ENCODE measurements at regions not wholly inside any gene's neighbourhood (a gene's known extent, or its start where the extent isn't known, plus 50 kb on each side); places are given as distances from the start of the nearest gene placed in this dataset.

DNA sequence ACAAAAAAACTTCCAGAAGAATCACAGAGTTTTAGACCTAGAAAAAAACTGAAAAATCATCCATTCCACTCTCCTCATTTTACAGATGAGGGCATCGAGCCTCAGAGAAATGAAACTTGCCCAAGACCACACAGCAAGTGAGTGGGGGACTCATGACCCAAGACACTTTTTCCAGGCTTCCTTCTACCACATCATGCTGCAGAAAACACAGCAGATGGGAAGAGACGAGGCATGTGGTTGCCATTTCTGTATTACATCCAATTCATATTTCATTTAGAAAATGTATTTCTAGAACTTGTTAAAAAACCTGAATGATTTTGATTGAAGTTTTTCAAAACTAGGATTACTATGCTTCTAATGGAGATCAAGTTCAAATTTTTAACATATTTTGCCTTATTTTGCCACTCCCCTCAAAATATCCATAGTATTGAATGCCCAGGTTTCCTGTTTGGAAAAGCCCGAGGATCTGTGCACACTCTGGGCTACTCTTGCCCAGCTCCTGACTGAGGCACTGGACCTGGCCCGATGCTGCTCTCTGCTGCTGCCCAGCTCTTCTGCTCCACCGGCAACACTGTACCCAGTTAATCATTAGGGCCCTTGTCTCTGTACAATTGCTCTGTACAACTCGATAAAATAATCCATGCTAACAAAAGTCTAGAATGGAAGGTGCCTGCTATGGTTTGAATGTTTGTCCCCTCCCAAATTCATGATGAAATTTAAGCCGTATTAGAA, 157.4 kb downstream of the EFNB2 start:
- CTCF ChIA-PET, result no interaction called here
- no peaks in the 10 kb centered on the region for H3K27me3 Mint-ChIP-seq (ENCODE audit: low read depth)
- no peaks in the 10 kb centered on the region for H3K9me3 Mint-ChIP-seq (ENCODE audit: insufficient read depth)
- H3K27ac Mint-ChIP-seq, result no peak overlapping the region
- POLR2A ChIA-PET, result no interaction called here
- DNase-seq (no peak), ATAC-seq (no peak)
- H3K4me1 Mint-ChIP-seq (ENCODE audit: low read depth), result no peaks in the 10 kb centered on the region
- no peaks in the 10 kb centered on the region for H3K36me3 Mint-ChIP-seq (ENCODE audit: low read depth)
- no peak overlapping the region for H3K4me3 Mint-ChIP-seq

DNA sequence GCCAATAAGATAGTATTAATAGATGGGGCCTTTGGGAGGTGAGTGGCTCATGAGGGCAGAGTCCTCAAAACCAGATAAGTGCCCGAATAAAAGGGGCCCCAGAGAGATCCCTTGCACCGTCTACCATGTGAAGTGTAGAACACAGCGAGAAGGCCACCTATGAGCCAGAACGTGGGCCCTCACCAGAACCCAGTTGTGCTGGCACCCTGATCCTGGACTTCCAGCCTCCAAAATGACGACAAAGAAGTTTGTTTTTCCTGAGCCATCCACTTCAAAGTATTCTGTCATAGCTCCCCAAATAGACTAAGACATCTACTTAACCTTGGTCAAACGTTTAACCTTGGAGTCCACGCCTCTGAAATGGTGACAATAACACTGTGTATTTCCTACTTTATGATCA, 158.1 kb downstream of the EFNB2 start:
- Mint-ChIP-seq H3K4me3 (no peak overlapping the region), H3K4me1 (ENCODE audit: low read depth) (no peaks in the 10 kb centered on the region), H3K27me3 (ENCODE audit: low read depth) (no peaks in the 10 kb centered on the region), H3K9me3 (ENCODE audit: insufficient read depth) (no peaks in the 10 kb centered on the region), H3K27ac (no peak overlapping the region), H3K36me3 (ENCODE audit: low read depth) (no peaks in the 10 kb centered on the region)
- no peak for DNase-seq
- CTCF ChIA-PET, result no interaction called here
- POLR2A ChIA-PET, result no interaction called here
- no peak for ATAC-seq

DNA sequence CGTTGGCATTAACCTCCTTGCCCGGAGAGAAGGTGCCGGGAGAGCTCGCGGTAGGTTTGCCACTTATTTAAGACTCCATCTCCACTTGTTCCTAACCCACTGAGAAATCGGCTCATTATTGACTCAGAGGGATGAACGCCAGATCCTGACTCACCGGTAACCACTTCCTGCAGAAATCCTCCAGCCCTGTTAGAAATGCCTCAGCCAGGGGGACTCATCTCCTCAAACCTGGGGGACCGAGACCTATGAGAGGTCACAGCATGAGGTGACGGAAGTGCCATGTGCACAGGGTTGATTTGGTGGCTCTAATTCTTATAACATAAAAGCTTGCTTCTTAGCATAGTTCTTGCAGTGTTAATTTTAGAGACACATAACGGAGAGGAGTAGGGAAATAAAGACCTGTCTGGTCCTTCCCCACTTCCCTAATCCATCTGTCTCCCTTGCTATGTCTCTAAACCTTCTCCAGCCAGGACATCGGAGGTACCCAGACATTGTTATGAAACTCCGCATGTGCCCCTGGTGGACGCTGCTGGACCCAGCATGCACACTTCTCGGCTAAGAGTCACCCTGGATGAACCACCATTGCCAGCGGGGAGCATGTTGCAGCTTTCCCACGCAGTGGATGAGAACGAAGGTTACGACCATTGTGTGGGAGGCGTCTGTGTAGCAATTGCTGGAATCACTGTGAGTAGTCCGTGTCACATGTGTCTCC, 158.9 kb downstream of the EFNB2 start:
- Mint-ChIP-seq H3K4me1 (ENCODE audit: low read depth) (no peaks in the 10 kb centered on the region), H3K4me3 (no peak overlapping the region), H3K27ac (no peak overlapping the region), H3K36me3 (ENCODE audit: low read depth) (no peaks in the 10 kb centered on the region), H3K27me3 (ENCODE audit: low read depth) (no peaks in the 10 kb centered on the region), H3K9me3 (ENCODE audit: insufficient read depth) (no peaks in the 10 kb centered on the region)
- CTCF ChIA-PET, result no interaction called here
- POLR2A ChIA-PET, result no interaction called here
- ATAC-seq (no peak), DNase-seq (no peak)

DNA sequence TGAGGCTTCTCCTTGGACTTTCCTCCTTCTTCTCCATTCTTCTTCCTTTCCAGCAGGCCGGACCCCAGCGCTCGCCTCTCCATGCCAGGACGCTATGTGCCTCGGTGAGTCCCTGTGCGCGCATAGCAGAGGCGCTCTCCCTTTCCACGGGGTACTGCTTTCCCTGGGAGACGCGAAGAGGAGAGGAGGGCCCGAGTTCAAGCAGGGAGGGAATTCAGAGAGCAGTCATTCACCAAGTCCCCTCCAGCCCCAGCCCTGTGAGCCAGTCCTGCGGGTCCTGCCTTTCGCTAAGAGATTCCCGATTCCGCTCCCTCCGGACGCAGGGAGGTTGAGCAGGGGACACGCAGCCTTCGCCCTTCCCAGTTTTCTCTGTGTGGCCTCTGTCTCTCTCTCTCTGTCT, 160.4 kb downstream of the EFNB2 start:
- ChIA-PET POLR2A (no interaction called here), CTCF (no interaction called here)
- DNase-seq, result no peak
- Mint-ChIP-seq H3K27me3 (ENCODE audit: low read depth) (no peaks in the 10 kb centered on the region), H3K36me3 (ENCODE audit: low read depth) (no peaks in the 10 kb centered on the region), H3K4me1 (ENCODE audit: low read depth) (no peaks in the 10 kb centered on the region), H3K9me3 (ENCODE audit: insufficient read depth) (no peaks in the 10 kb centered on the region), H3K27ac (no peak overlapping the region), H3K4me3 (no peak overlapping the region)
- no peak for ATAC-seq

DNA sequence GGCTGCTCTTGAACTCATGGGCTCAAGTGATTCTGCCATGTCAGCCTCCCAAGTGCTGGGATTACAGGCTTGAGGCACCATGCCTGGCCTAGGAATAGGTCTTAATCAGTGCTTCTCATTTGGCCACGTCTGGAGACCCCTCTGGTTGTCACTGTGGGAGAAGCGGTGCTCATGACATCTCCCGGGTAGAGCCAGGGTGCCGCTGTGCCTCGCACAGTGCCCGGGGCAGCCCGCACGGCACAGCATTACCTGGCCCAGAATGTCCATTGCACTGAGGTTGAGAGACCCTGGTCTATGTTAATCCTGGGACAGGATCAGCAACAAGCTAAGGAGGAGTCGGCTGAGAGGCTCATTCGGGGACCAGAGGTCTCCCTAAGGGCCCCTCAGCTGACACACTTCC, 160.8 kb downstream of the EFNB2 start:
- Mint-ChIP-seq H3K27me3 (ENCODE audit: low read depth) (no peaks in the 10 kb centered on the region), H3K4me3 (no peak overlapping the region), H3K27ac (no peak overlapping the region), H3K4me1 (ENCODE audit: low read depth) (no peaks in the 10 kb centered on the region), H3K9me3 (ENCODE audit: insufficient read depth) (no peaks in the 10 kb centered on the region), H3K36me3 (ENCODE audit: low read depth) (no peaks in the 10 kb centered on the region)
- ChIA-PET CTCF (no interaction called here), POLR2A (no interaction called here)
- ATAC-seq (no peak), DNase-seq (no peak)

DNA sequence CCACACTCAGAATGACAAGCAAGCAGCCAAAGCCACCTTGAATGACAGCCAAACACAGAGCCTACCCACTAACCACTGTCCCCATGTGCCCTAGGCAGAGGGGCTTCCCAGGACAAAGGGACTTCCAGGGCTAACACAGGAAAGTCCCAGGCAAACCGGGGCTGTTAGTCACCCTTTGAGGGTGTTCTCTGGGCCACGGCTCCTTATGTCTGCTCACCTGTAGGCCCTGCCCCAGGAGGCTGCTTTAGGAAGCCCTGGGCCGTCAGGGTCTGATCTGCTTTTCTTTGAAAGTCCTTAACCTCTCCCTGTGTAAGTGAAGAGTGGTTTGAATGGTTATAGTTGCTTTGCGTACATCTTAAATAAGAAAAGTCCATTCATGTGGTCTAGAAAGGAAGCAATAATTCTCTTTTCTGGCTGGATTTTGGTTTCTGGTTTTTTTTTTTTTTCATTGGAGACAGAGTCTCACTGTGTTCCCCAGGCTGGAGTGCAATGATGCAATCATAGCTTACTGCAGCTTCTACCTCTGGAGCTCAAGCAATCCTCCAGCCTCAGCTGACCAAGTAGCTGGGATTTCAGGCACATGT, 161.4 kb downstream of the EFNB2 start:
- no peak overlapping the region for H3K27ac Mint-ChIP-seq
- no peak for ATAC-seq
- ChIA-PET POLR2A (no interaction called here), CTCF (no interaction called here)
- no peaks in the 10 kb centered on the region for H3K27me3 Mint-ChIP-seq (ENCODE audit: low read depth)
- H3K36me3 Mint-ChIP-seq (ENCODE audit: low read depth), result no peaks in the 10 kb centered on the region
- H3K4me1 Mint-ChIP-seq (ENCODE audit: low read depth), result no peaks in the 10 kb centered on the region
- no peaks in the 10 kb centered on the region for H3K9me3 Mint-ChIP-seq (ENCODE audit: insufficient read depth)
- H3K4me3 Mint-ChIP-seq, result no peak overlapping the region
- no peak for DNase-seq

DNA sequence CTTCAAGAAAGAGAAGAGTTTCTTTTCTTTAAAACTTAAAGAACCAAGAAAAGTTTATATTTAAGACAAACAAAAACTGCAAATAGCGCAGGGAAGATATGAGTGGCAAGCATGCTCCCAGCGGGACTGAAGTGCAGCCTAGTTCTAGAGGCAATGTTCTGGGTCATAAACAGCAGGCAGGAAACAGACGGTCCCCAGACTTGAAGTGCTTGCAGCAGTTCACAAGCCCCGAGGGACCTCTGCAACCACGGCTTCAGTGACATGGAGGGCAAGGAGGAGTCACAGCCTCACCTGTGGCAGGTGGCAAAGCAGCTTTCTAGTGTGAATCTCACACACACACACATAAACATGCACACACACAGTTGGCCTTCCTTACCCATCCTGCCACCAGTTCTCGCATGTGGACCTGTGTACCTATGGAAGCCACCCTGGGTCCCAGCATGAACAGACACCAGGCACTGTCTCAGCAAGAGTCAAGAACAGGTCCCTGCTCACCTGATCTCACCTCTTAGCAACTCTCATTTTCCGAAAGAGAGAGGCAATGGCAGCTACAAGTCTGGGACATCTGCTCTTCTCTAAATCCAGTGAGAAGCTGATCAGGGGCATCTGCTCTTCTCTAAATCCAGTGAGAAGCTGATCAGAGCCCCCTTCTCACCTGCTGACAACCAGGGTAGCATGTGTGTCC, 162.0 kb downstream of the EFNB2 start:
- DNase-seq (no peak), ATAC-seq (no peak)
- ChIA-PET CTCF (no interaction called here), POLR2A (no interaction called here)
- Mint-ChIP-seq H3K4me3 (no peak overlapping the region), H3K9me3 (ENCODE audit: insufficient read depth) (no peaks in the 10 kb centered on the region), H3K27ac (no peak overlapping the region), H3K27me3 (ENCODE audit: low read depth) (no peaks in the 10 kb centered on the region), H3K4me1 (ENCODE audit: low read depth) (no peaks in the 10 kb centered on the region), H3K36me3 (ENCODE audit: low read depth) (no peaks in the 10 kb centered on the region)

DNA sequence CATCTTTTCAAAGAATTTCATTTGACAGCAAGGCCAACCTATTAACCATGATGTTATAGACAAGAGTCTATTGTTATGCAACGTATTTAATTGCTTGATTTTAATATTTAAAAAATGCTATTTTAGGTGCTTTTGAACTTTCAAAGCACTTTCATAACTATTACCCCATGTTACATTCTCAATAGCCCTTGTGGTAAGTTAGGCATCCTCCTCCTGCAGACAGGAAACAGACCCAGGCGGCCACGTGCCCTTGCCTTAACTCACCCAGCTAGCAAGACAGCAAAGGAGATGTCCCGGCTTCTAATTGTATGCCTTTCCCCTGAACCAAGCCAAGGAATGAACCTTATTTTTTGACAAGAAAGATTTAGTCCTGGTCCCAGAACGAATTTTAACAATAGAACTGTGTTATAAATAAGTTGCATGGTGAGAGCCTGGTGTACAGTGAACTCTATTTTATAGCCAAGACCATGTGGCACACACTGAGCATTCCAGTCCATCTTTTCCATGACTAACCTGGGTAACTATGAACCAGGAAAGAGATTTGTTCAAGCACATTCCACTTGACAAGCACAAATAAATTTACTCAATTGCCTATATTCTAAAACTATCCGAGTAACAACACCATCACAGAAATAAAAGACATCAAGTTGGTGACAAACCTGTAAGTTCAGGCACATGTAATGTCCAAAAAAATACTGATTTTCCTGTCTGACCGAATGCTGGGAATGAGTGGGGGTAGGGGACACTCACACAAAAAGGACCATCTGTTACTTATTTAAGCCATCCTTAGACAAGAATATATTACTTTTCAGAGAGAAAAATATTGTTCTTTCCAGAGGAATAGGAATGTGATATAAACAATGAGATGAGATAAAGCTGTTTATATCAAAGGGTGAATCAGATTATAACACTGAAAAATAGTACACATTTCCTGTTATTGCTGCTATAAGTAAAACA, 163.0 kb downstream of the EFNB2 start:
- ATAC-seq (no peak), DNase-seq (no peak)
- no peaks in the 10 kb centered on the region for H3K27me3 Mint-ChIP-seq (ENCODE audit: low read depth)
- H3K9me3 Mint-ChIP-seq (ENCODE audit: insufficient read depth), result no peaks in the 10 kb centered on the region
- H3K36me3 Mint-ChIP-seq (ENCODE audit: low read depth), result no peaks in the 10 kb centered on the region
- no peak overlapping the region for H3K27ac Mint-ChIP-seq
- no peaks in the 10 kb centered on the region for H3K4me1 Mint-ChIP-seq (ENCODE audit: low read depth)
- ChIA-PET CTCF (no interaction called here), POLR2A (no interaction called here)
- H3K4me3 Mint-ChIP-seq, result no peak overlapping the region

DNA sequence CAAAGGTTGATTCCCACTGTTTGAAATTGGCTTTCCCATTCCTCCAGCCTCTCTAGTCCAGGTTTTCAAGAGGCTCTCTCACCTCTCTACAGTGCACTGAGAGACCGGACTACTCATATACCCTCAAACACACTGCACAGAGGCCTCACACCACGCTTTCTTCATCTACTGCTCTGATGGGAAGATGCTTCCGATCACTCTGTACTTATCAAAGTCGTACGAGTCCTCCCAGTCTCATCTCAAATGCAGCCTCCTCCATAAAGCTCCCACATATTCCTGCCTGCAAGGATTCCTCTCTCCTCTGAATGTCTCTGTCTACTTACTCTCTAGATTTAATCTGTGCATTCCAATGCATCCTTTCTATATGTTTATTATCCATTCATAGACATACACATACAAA, 164.4 kb downstream of the EFNB2 start:
- POLR2A ChIA-PET, result no interaction called here
- no peak for DNase-seq
- ATAC-seq, result no peak
- H3K9me3 Mint-ChIP-seq (ENCODE audit: insufficient read depth), result no peaks in the 10 kb centered on the region
- H3K36me3 Mint-ChIP-seq (ENCODE audit: low read depth), result no peaks in the 10 kb centered on the region
- no peak overlapping the region for H3K4me3 Mint-ChIP-seq
- H3K4me1 Mint-ChIP-seq (ENCODE audit: low read depth), result no peaks in the 10 kb centered on the region
- H3K27ac Mint-ChIP-seq, result no peak overlapping the region
- H3K27me3 Mint-ChIP-seq (ENCODE audit: low read depth), result no peaks in the 10 kb centered on the region
- CTCF ChIA-PET, result no interaction called here

DNA sequence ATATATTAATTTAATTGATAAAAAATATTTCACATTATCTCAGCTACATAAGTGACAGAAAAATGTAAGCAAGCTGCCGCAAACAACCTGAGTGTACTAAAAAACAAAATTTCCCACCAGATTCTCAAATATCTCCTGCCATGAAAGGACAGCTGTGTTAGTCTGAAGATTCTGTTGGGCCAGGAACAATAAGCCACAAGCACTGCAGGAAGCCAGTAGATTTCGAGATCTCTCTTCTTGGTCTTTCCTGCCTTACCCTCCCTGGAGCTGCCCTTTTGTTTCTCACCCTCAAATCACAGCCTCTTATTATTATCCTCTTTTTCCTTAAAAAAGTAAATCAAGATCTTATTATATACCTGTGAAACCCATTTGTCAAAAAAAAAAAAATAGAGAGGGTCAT, 165.6 kb downstream of the EFNB2 start:
- ATAC-seq (no peak), DNase-seq (no peak)
- Mint-ChIP-seq H3K27me3 (ENCODE audit: low read depth) (no peaks in the 10 kb centered on the region), H3K4me3 (no peak overlapping the region), H3K36me3 (ENCODE audit: low read depth) (no peaks in the 10 kb centered on the region), H3K9me3 (ENCODE audit: insufficient read depth) (peaks cover 1% of the 10 kb centered on the region), H3K27ac (no peak overlapping the region), H3K4me1 (ENCODE audit: low read depth) (no peaks in the 10 kb centered on the region)
- POLR2A ChIA-PET, result no interaction called here
- CTCF ChIA-PET, result no interaction called here

DNA sequence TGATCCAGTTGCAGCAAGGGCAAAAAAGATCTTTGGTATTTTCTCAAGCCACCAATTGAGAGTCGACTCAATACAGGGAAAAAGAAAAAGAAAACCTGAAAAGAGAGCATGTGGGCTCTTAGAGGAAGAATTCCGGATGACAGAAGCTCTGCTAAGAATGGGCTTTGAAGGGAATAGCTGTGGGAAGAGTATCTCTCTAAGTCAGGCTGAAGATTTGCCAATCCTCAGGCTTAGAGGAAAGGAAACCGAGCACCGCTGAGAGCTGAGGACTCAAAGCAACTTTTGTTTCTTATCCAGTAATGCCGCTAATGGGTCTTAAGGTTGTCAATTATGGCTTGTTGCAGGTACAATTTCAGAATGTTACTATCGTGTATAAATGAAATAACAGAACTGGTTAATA, 166.4 kb downstream of the EFNB2 start:
- ATAC-seq, result no peak
- no peak for DNase-seq
- no peaks in the 10 kb centered on the region for H3K36me3 Mint-ChIP-seq (ENCODE audit: low read depth)
- no peaks in the 10 kb centered on the region for H3K4me1 Mint-ChIP-seq (ENCODE audit: low read depth)
- H3K27me3 Mint-ChIP-seq (ENCODE audit: low read depth), result no peaks in the 10 kb centered on the region
- POLR2A ChIA-PET, result interaction anchor here (0.5 to 0.6 kb wide), 2 partner anchors 40 to 164 kb away, joined by 3 read pairs; no protein-coding TSS in a partner anchor
- no peak overlapping the region for H3K4me3 Mint-ChIP-seq
- H3K27ac Mint-ChIP-seq, result no peak overlapping the region
- CTCF ChIA-PET, result no interaction called here
- H3K9me3 Mint-ChIP-seq (ENCODE audit: insufficient read depth), result peaks cover 5% of the 10 kb centered on the region
